ENCODE measurements at regions not wholly inside any gene's neighbourhood (a gene's known extent, or its start where the extent isn't known, plus 50 kb on each side); places are given as distances from the start of the nearest gene placed in this dataset.

- ChIA-PET CTCF (interaction anchor here (0.6 kb wide), 1 partner anchor 91 kb away, joined by 3 read pairs; no protein-coding TSS in a partner anchor), POLR2A (interaction anchor here (0.6 kb wide), 1 partner anchor 236 kb away, joined by 3 read pairs; no protein-coding TSS in a partner anchor)
- TF ChIP-seq CTCF (IDR thresholded peaks at IDR 0.05; ENCODE audit: unreplicated experiment) = no peak
- intact Hi-C loops (cut with micrococcal nuclease) = no loop called here
- Mint-ChIP-seq H3K4me3 (ENCODE audit: unreplicated experiment) (no peak overlapping the region), H3K36me3 (ENCODE audit: insufficient read depth, unreplicated experiment) (no peaks in the 10 kb centered on the region), H3K27me3 (ENCODE audit: insufficient read depth, unreplicated experiment) (peaks cover 10% of the 10 kb centered on the region), H3K4me1 (ENCODE audit: insufficient read depth, unreplicated experiment) (no peaks in the 10 kb centered on the region), H3K27ac (ENCODE audit: low read depth, unreplicated experiment) (no peak overlapping the region), H3K9me3 (ENCODE audit: unreplicated experiment) (no peaks in the 10 kb centered on the region)
- DNase-seq (ENCODE audit: unreplicated experiment) = no peak
- BruUV-seq (replicated peaks) = no TSS peak
Measured at GRCh38 chr11:81717695-81718094, 1016.0 kb downstream of the FAM181B start.

GRCh38 chr11:81707881-81708280, 1025.8 kb downstream of the FAM181B start:
- no peaks in the 10 kb centered on the region for H3K9me3 Mint-ChIP-seq (ENCODE audit: unreplicated experiment)
- BruUV-seq (replicated peaks) = no TSS peak
- H3K27ac Mint-ChIP-seq (ENCODE audit: low read depth, unreplicated experiment) = no peak overlapping the region

GRCh38 chr11:81705283-81705682, 1028.4 kb downstream of the FAM181B start:
- ChIA-PET CTCF (no interaction called here), POLR2A (no interaction called here)
- intact Hi-C loops (cut with micrococcal nuclease) = no loop called here
- peaks cover 13% of the 10 kb centered on the region for H3K27me3 Mint-ChIP-seq (ENCODE audit: insufficient read depth, unreplicated experiment)
- no peak for DNase-seq (ENCODE audit: unreplicated experiment)
- no peak overlapping the region for H3K27ac Mint-ChIP-seq (ENCODE audit: low read depth, unreplicated experiment)
- no peak overlapping the region for H3K4me3 Mint-ChIP-seq (ENCODE audit: unreplicated experiment)
- TF ChIP-seq CTCF (IDR thresholded peaks at IDR 0.05; ENCODE audit: unreplicated experiment) = no peak
- H3K36me3 Mint-ChIP-seq (ENCODE audit: insufficient read depth, unreplicated experiment) = no peaks in the 10 kb centered on the region
- no peaks in the 10 kb centered on the region for H3K9me3 Mint-ChIP-seq (ENCODE audit: unreplicated experiment)
- no peaks in the 10 kb centered on the region for H3K4me1 Mint-ChIP-seq (ENCODE audit: insufficient read depth, unreplicated experiment)
- no TSS peak for BruUV-seq (replicated peaks)

More at GRCh38 chr11:81707881-81708280, 1025.8 kb downstream of the FAM181B start:
- Mint-ChIP-seq H3K4me1 (ENCODE audit: insufficient read depth, unreplicated experiment) (no peaks in the 10 kb centered on the region), H3K27me3 (ENCODE audit: insufficient read depth, unreplicated experiment) (peaks cover 13% of the 10 kb centered on the region), H3K36me3 (ENCODE audit: insufficient read depth, unreplicated experiment) (no peaks in the 10 kb centered on the region), H3K4me3 (ENCODE audit: unreplicated experiment) (no peak overlapping the region)
- intact Hi-C loops (cut with micrococcal nuclease) = no loop called here
- TF ChIP-seq CTCF (IDR thresholded peaks at IDR 0.05; ENCODE audit: unreplicated experiment) = no peak
- ChIA-PET POLR2A (no interaction called here), CTCF (interaction anchor here (0.6 to 0.7 kb wide), 4 partner anchors 17 to 703 kb away, joined by 3 to 4 read pairs (median 3); no protein-coding TSS in a partner anchor)
- no peak for DNase-seq (ENCODE audit: unreplicated experiment)

- intact Hi-C loops (cut with micrococcal nuclease) = no loop called here
- no peaks in the 10 kb centered on the region for H3K9me3 Mint-ChIP-seq (ENCODE audit: unreplicated experiment)
- TF ChIP-seq CTCF (IDR thresholded peaks at IDR 0.05; ENCODE audit: unreplicated experiment) = no peak
- no peaks in the 10 kb centered on the region for H3K4me1 Mint-ChIP-seq (ENCODE audit: insufficient read depth, unreplicated experiment)
- CTCF ChIA-PET = no interaction called here
- POLR2A ChIA-PET = no interaction called here
- no peak overlapping the region for H3K4me3 Mint-ChIP-seq (ENCODE audit: unreplicated experiment)
- no peaks in the 10 kb centered on the region for H3K27me3 Mint-ChIP-seq (ENCODE audit: insufficient read depth, unreplicated experiment)
- no TSS peak for BruUV-seq (replicated peaks)
- no peak for DNase-seq (ENCODE audit: unreplicated experiment)
- H3K27ac Mint-ChIP-seq (ENCODE audit: low read depth, unreplicated experiment) = no peak overlapping the region
- no peaks in the 10 kb centered on the region for H3K36me3 Mint-ChIP-seq (ENCODE audit: insufficient read depth, unreplicated experiment)
Measured at GRCh38 chr11:81700076-81700475, 1033.6 kb downstream of the FAM181B start.

All from MCF 10A (cell line).